ENCODE measurements at regions not wholly inside any gene's neighbourhood (a gene's known extent, or its start where the extent isn't known, plus 50 kb on each side); places are given as distances from the start of the nearest gene placed in this dataset.

GRCh38 chr18:76570856-76571255, 75.8 kb upstream of the ZNF516 start:
- no peak overlapping the region for H3K14ac ChIP-seq (ENCODE audit: insufficient read depth, low read length)
- no peaks in the 10 kb centered on the region for H3K79me1 ChIP-seq (ENCODE audit: insufficient read depth, low read depth, low read length, poor library complexity, severe bottlenecking)
- H3K23ac ChIP-seq (ENCODE audit: insufficient read length, low read depth, low read length), result no peak overlapping the region
- H2BK12ac ChIP-seq (ENCODE audit: insufficient read length, low read depth, low read length), result no peak overlapping the region
- peaks cover 2% of the 10 kb centered on the region for H4K20me1 ChIP-seq (ENCODE audit: control insufficient read depth, insufficient read depth, insufficient read length)
- H3K9ac ChIP-seq (ENCODE audit: extremely low read depth, insufficient read length, low read length), result no peak overlapping the region
- no peak for DNase-seq
- no peaks in the 10 kb centered on the region; a peak in 2 of 7 replicates for H3K36me3 Mint-ChIP-seq (ENCODE audit: insufficient read depth in 1 of 3, low read depth in 3 of 3)
- H3K56ac ChIP-seq (ENCODE audit: insufficient read length, low read depth, low read length), result no peak overlapping the region
- H3K4me1 ChIP-seq (ENCODE audit: insufficient read depth, low read length), result 0 out of 2 replicates have a peak, but pooled peaks cover 2% of the 10 kb centered on the region
- H2BK20ac ChIP-seq (ENCODE audit: low read depth, low read length, poor library complexity, severe bottlenecking), result no peak overlapping the region
- H4K91ac ChIP-seq (ENCODE audit: insufficient read length, low read depth, low read length), result no peak overlapping the region
- H3K4ac ChIP-seq (ENCODE audit: low read depth, low read length), result no peak overlapping the region
- H3K27ac ChIP-seq (ENCODE audit: insufficient read length, low read depth, low read length), result no peak overlapping the region
- H3K4me1 Mint-ChIP-seq, result peaks cover 15 to 20% of the 10 kb centered on the region in 2 experiments; a peak in 3 of 4 replicates
- no peak overlapping the region for H3T11ph ChIP-seq (ENCODE audit: low read length)
- no peak for TF ChIP-seq CTCF (conservative IDR thresholded peaks at IDR 0.05)
- no peak overlapping the region for H3K4me2 ChIP-seq (ENCODE audit: insufficient read depth, insufficient read length, low read length)
- H3K9me3 ChIP-seq (ENCODE audit: control insufficient read depth, low read depth, low read length), result no peaks in the 10 kb centered on the region
- H2AFZ ChIP-seq (ENCODE audit: low read length), result no peak overlapping the region
- H2BK5ac ChIP-seq (ENCODE audit: insufficient read length, low read length), result no peak overlapping the region
- H3K27me3 Mint-ChIP-seq (ENCODE audit: low read depth), result peaks cover 21% of the 10 kb centered on the region
- no CpG with 5 or more reads among the region's 3 CpGs for WGBS (ENCODE audit: extremely low coverage, insufficient read length, low lambda C conversion rate)
- H3K9me3 Mint-ChIP-seq, result peaks cover 0 to 4% of the 10 kb centered on the region in 2 experiments; a peak in 2 of 5 replicates
- no peak overlapping the region for H4K8ac ChIP-seq (replicated peaks; ENCODE audit: insufficient read length, low read depth, low read length)
- no peaks in the 10 kb centered on the region for H3K23me2 ChIP-seq (ENCODE audit: insufficient read length, low read depth, low read length, poor library complexity, severe bottlenecking)
- no peak overlapping the region for H2AK5ac ChIP-seq (ENCODE audit: insufficient read length, low read length)
- H3K18ac ChIP-seq (ENCODE audit: insufficient read length, low read depth, low read length), result no peak overlapping the region
- no peak overlapping the region for H4K5ac ChIP-seq (ENCODE audit: insufficient read length, low read depth, low read length)
- H2BK120ac ChIP-seq (ENCODE audit: low read depth, low read length, poor library complexity, severe bottlenecking), result no peak overlapping the region
- no peaks in the 10 kb centered on the region for H3K79me2 ChIP-seq (ENCODE audit: insufficient read depth, low read length)
- no peak overlapping the region for H3K4me3 Mint-ChIP-seq
- H3K27me3 ChIP-seq (ENCODE audit: insufficient read depth, low read length), result no peaks in the 10 kb centered on the region; the same call in 1 of the 2 replicates
- H3K27ac Mint-ChIP-seq, result no peak overlapping the region
- H2BK15ac ChIP-seq (ENCODE audit: low read depth, low read length), result no peak overlapping the region
